T-helper 1 cell treated with Interleukin-12 subunit alpha and Interleukin-12 subunit beta and Interleukin-4 antibody, amounts not matched to agents 30 ng/mL and 1 ng/mL, for 36 hours (primary cell): ENCODE measurements at regions not wholly inside any gene's neighbourhood (a gene's known extent, or its start where the extent isn't known, plus 50 kb on each side); places are given as distances from the start of the nearest gene placed in this dataset.

ENCODE experiments used
- intact Hi-C: fragments of 100-400 bp; cut with micrococcal nuclease; formaldehyde crosslinking; loops from one replicate; pipeline ENCODE4 v1.15.1; 2024

DNA sequence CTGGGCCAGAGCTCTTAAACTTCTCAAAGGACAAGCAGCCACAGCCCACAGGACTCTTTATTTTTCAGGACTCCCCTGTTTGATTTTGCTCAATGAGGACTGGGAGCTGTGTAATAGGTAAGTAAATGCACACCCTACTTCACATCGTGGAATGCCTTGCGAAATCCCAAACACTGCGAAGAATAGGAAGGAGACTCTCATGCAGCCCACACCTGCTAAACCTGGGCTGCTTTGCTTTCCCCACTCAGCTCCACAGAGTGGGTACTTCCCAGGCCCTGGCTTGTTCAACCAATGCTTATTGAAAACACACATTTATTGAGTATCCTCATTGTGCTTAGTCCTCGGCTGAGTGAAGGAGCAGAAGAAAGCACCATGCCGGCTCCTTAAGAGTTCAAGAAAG, 103.3 kb upstream of the FSTL4 start:
- intact Hi-C loops = no loop called here

GRCh38 chr5:133715216-133715615, 102.9 kb upstream of the FSTL4 start:
- intact Hi-C loops = no loop called here

DNA sequence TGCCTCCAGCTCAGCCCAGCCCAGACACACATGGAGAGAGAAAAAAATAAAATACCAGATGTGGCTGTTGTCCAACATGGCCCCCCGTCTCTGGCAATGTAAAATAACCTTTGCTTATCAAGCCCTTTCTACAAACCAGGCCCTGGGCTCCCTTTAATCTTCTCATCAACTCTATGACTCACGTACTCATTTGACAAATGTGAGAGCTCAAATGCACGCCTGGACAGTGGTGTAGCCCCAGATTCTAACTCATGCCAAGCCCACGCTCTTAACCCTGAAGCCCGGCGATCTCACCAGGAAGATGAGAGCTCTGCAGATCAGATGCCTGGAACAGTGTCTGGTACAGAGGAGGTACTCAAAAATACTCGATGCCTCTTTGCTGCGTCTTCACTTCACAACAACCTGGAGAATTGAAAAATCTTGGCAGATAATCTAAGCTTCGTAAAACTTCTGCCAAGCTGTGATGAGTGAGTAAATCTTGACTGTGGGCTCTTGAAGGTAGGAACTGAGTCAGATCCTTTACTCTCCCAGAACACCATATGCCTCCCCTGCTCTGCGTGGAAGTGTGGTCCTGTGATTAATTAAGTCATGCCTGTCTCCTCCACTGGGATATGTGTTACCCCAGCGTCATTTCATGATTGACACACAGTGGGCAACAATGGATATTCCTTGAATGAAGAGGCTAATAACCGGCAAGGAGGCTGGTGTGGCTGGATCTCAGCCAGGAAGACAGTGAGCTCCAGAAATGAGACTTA, 102.0 kb upstream of the FSTL4 start:
- intact Hi-C loops = no loop called here

DNA sequence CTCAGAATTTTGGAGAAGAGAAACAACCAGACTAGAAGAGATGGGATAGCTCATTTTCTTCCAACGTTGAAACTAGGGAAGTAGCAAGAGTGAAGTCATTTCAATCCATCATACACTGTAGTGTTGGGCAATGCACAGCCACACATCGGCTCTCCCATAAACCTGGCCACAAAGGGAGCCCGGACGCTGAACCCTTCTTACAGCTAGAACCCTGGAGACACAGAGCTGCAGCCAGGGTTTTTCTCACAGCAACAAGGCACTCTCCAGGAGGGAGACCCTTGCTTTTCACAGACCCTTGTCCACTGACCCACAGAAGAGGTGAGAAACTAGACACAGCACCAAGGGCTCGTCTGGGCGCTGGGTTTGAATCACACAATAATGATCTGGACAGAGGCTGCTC, 101.4 kb upstream of the FSTL4 start:
- intact Hi-C loops = no loop called here

GRCh38 chr5:133713209-133713608, 100.9 kb upstream of the FSTL4 start:
- intact Hi-C loops = no loop called here

- intact Hi-C loops = no loop called here
These were observed 100.2 kb upstream of the FSTL4 start for GRCh38 chr5:133712562-133712961.

DNA sequence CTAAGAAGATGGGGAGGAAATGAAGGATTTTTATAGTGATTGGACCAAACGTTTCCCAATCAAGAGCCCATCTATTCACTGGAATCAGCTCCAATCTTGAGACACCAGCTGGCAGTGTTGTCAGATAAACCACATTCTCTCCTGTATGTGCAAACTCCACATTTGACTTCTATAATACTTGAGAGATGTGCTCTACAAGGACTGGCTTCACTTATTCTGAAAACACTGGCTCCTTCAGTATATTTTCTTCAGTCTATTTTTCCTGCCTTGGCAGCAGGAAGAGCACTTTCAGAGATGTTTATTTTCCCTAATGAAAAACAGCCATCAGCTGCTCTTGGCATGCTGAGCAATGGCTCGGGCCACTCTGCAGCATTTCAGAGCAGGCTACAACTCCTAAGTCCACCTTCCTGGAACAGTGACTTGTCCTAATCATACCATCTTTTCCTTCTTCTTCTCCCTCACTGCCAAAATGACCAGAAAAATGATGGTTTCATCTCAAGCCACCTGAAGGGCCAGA, 96.9 kb upstream of the FSTL4 start:
- intact Hi-C loops = no loop called here

DNA sequence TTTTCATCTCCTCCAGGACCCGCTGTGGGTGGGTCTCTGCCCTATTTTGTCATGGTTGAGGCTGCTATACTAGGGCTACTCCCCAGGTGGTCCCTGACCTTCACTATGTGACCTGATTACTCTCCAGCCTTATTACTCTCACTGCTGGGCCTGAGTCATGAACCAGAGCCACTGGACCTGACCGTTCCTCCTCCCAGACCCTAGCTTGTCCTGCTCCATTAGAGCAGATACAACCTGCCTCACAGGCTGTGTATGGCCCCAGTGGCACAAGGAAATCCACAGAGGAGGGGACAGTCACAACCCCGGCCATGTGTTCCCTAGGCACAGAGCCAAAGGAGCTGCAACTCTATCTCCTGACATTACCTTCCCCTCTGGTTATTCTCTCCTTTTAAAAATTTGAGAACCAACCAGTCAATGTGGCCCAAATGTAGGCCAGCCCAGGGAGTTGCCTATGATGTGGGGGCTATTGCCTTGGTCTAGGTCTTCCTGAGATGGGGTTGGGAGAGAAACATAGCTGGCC, 96.0 kb upstream of the FSTL4 start:
- intact Hi-C loops = no loop called here

GRCh38 chr5:133707629-133708028, 95.3 kb upstream of the FSTL4 start:
- intact Hi-C loops = no loop called here

GRCh38 chr5:133706506-133707430, 94.4 kb upstream of the FSTL4 start:
- intact Hi-C loops = no loop called here

- intact Hi-C loops = no loop called here
These were observed 93.0 kb upstream of the FSTL4 start for GRCh38 chr5:133705331-133705730.

- intact Hi-C loops = no loop called here
These were observed 92.1 kb upstream of the FSTL4 start for GRCh38 chr5:133704411-133704810.

DNA sequence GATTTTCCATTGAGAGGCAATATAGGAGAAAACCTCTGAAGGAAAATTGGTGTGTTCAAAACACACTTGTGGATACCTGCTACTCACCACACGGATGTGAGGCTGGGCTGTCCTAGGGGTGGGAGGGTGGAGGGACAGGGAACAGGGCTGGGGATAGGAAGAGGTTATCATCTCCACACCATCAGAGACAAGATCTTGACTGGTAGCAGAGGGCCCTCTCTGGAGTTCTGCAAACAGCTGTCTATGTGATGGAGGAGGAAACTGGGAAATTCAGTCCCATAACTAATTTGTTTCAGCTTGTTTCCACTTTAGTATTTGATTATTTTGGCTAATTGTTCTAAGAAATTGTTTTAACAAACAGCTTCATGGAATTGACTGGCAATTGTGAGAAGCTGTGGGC, 91.6 kb upstream of the FSTL4 start:
- intact Hi-C loops = no loop called here

DNA sequence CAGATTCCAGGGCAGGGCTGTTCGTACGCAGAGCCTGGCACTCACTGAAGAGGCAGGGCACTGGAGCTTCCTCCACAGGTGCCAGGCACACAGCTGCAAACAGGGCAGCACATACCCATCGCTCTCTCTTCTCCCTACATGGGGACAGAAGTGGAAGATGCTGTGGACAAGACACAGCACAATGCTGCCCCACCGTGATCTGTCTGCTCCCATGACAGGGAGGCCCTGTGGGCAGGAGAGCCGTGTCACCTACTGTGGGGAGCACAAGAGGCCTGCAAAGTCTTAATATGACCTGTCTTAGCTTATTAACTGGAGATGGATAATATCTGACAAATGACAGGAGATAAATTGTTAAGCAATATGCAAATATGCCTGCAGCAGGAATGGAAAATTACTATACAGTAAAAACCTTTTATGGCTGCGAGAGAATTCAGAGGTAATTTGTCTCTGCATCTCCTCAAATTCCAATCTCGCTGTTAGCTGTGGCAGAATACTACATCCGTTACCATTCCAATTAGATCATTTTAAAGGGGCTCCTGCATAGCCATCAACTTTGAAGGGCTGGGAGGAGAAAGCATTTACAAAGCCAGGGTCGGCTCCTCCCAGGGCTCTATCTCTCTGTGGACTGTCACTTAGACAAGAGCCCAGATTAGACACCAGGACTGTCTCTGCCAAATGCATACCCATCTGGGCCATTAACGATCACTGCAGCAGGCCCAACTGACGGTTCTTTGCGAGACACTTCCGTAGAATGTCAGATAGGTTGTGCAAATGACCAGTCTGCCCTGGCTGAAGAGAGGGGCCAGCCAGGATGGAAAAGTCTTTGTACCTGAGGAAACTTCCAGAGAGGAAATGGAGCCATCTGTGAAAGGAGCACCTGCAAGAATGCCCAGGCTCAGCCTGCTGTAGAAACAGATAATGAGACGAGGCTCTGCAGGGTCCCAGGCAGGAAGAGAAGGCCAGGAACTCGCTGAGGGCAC, 90.7 kb upstream of the FSTL4 start:
- intact Hi-C loops = no loop called here

DNA sequence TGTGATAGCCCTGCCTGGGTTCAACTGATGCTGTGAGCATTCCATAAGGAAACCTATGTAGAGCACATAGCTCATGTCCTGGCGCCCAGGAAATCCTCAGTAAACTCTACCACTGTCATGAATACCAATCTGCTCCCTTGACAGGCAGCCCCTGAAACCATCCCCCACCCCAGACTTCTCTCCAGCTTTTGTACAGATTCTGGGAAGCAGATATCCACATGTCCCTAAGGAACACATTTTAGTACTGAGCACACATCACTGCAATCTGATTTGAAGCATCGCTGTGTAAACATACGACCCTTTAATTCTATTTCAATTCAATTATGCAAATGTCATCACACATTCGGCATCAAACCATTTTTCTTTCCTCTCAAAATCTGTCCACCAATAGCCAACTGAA, 89.5 kb upstream of the FSTL4 start:
- intact Hi-C loops = no loop called here

- intact Hi-C loops = no loop called here
These were observed 87.9 kb upstream of the FSTL4 start for GRCh38 chr5:133700251-133700650.

DNA sequence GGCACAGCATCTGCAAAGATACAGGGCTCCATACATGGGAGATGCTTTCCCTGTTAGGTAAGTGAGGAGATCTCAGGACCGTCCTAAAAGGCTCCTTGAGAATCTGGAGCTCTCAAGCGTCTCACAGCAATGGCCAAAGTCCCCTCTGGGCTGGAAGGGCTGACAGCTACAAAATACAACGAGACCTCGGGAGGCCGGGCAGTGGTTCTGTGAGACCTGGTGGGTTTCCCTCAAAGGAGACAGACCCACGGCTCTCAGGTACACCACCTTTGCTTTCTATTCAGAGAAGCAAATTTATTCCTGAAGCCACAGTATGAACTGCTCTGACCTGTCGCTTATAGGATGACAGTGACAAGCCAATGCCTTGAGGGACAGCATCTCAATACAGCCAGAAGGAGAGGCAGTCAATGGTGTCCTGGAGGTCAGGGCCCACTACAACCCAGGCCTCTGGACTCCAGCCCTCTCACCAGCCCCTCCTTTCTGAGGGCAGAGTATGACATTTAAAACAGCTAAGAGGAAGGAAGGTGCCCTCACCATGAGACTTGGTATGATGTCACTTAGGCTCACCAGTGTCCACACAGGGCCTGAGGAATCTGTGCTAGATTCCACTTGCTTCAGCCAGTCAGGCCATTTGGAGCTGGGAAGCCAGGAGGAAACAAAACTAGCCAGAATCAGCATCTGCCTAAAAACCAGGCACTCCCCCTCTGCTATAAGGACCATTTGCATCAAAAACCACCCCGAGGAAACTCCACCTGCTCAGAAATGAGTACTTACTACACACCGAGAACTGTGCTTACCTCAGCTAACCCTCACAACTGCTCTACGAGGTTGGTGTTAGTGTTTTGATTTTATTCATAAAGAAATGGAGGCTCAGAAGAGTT, 86.5 kb upstream of the FSTL4 start:
- intact Hi-C loops = no loop called here

DNA sequence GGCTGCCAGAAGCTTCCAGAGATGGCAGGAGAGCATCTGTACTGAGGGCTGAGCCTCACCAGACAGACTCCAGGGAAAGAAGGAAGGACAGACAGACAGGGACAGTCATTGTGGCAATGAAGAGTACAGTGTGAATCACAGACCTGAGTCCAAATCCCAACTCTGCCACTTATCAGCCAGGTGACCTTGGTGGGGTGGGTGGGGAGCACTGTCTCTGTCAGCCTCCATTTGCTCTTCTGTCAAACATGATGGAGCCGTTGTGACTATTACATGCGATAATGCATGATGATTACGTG, 85.9 kb upstream of the FSTL4 start:
- intact Hi-C loops = no loop called here

- intact Hi-C loops = no loop called here
These were observed 85.4 kb upstream of the FSTL4 start for GRCh38 chr5:133697536-133698258.
